Cardiac muscle cell (in vitro differentiated cells and primary cell): ENCODE measurements at regions not wholly inside any gene's neighbourhood (a gene's known extent, or its start where the extent isn't known, plus 50 kb on each side); places are given as distances from the start of the nearest gene placed in this dataset.

ENCODE experiments used
- DNase-seq, 2 donors: peaks; one replicate each; pipeline versions ENCODE4 v3.0.0 to v3.0.0-alpha.2; 2010 to 2017; ENCODE audit warnings: low read depth in 1 of 2, low spot score in 1 of 2
- H3K27ac ChIP-seq: fragments of 200-600 bp; sonication (generic); 2 replicates; pipeline ENCODE4 v1.5.1; 2016
- H3K27me3 ChIP-seq: fragments of 200-600 bp; sonication (generic); 2 replicates; pipeline ENCODE4 v1.6.0; 2016; ENCODE audit warnings: control low read depth
- H3K36me3 ChIP-seq: fragments of 200-600 bp; sonication (generic); 2 replicates; pipeline ENCODE4 v1.5.1; 2016; ENCODE audit warnings: control low read depth
- H3K4me1 ChIP-seq: fragments of 200-600 bp; sonication (generic); 2 replicates; pipeline ENCODE4 v1.8.1; 2017; ENCODE audit warnings: low read depth, mild to moderate bottlenecking, mixed run types
- H3K4me3 ChIP-seq: fragments of 200-600 bp; sonication (generic); 2 replicates; pipeline ENCODE4 v1.5.1; 2016; ENCODE audit warnings: mild to moderate bottlenecking
- H3K9me3 ChIP-seq: fragments of 200-600 bp; sonication (generic); 2 replicates; pipeline ENCODE4 v1.5.1; 2017; ENCODE audit warnings: low read depth, mild to moderate bottlenecking, control low read depth
- TF ChIP-seq, protein P1 (sequence below): IDR thresholded peaks from 2 replicates; pipeline ENCODE4 v1.5.1; 2012; ENCODE audit warnings: low read depth, mild to moderate bottlenecking, low read length

DNA sequence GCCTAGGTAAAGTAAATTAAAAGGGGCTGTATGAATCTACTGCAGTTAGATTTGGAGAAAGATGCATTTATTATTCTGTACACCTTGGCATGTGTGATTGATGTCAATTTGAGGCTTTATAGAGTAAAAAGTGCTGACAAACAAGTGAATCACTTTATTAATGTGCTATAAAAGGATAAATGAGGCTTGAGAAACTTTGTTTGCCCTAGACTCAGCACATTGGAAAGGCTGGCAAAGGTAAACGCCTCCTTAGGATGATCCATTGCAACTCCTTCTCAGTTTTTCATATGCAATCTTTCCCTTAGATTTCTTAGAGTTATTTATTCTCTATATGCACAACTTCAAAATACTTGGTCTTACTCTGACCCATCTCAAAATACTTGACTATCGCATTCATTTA lies 369.0 kb downstream of the HINT1 start:
- H3K4me1 ChIP-seq: no peaks in the 10 kb centered on the region

DNA sequence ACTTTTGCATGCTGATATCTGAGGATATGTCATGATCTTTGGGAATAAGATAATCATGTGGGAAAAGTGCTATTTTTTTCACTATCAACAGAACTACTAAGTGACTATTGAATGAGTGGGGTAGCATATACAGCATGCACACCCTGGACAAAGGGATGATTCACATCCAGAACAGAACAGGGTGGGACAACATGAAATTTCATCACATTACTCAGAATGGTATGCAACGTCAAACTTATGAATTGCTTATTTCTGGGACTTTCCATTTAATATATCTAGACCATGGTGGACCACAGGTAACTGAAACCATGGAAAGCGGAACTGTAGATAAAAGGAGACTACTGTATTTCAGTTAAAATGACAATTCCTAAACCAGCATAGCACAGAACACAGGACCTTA lies 370.0 kb downstream of the HINT1 start:
- DNase-seq: no peak
- Histone ChIP-seq H3K9me3 (no peaks in the 10 kb centered on the region), H3K4me1 (no peaks in the 10 kb centered on the region), H3K36me3 (no peaks in the 10 kb centered on the region), H3K4me3 (no peak overlapping the region), H3K27ac (no peak overlapping the region), H3K27me3 (no peaks in the 10 kb centered on the region)
- TF ChIP-seq, protein P1, sequence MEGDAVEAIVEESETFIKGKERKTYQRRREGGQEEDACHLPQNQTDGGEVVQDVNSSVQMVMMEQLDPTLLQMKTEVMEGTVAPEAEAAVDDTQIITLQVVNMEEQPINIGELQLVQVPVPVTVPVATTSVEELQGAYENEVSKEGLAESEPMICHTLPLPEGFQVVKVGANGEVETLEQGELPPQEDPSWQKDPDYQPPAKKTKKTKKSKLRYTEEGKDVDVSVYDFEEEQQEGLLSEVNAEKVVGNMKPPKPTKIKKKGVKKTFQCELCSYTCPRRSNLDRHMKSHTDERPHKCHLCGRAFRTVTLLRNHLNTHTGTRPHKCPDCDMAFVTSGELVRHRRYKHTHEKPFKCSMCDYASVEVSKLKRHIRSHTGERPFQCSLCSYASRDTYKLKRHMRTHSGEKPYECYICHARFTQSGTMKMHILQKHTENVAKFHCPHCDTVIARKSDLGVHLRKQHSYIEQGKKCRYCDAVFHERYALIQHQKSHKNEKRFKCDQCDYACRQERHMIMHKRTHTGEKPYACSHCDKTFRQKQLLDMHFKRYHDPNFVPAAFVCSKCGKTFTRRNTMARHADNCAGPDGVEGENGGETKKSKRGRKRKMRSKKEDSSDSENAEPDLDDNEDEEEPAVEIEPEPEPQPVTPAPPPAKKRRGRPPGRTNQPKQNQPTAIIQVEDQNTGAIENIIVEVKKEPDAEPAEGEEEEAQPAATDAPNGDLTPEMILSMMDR: no peak

More for the DNA sequence above, 369.0 kb downstream of the HINT1 start:
- no peak for DNase-seq
- H3K9me3 ChIP-seq: no peaks in the 10 kb centered on the region
- TF ChIP-seq, protein P1: no peak
- H3K27ac ChIP-seq: no peak overlapping the region
- no peaks in the 10 kb centered on the region for H3K27me3 ChIP-seq
- H3K36me3 ChIP-seq: no peaks in the 10 kb centered on the region
- H3K4me3 ChIP-seq: no peak overlapping the region

DNA sequence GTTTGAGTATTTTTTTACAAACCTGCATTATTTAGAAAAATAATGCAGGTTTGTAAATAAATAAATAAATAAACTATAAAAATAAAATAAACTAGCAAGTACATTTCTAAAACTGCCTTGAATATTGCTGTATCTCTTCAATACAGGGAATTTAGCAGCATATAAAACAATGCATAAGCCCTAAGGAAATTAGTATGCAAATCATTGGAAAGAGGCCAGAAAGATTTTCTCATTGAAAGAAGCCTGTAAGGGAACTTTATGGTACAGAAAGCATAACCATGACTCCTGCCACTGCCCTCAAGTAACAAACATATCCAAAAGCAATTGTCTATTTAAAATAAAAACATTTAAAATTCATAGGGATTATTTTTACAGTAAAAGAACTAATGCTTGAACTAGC lies 387.3 kb downstream of the HINT1 start:
- TF ChIP-seq, protein P1: no peak
- H3K4me3 ChIP-seq: no peak overlapping the region
- H3K4me1 ChIP-seq: no peaks in the 10 kb centered on the region
- H3K9me3 ChIP-seq: no peaks in the 10 kb centered on the region
- DNase-seq: no peak
- no peaks in the 10 kb centered on the region for H3K27me3 ChIP-seq
- no peaks in the 10 kb centered on the region for H3K36me3 ChIP-seq
- H3K27ac ChIP-seq: no peak overlapping the region

DNA sequence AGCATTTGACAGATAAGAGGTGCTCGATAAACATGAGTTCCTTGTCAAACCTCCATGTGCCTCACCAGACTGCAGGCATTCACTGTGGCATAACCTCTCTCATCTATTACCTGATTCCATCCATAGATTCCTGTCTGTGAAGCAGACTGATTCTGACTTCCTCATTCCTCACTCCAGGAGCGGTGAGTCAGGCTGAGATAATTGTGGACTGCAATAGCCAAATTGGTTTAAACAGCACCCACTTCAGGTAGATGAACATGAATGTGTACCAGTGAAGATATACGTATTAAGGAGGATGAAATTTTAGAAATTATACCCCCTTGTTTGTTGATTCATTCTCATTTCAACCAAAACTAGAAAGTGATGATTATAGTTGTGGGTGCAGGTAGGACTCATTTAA lies 391.2 kb downstream of the HINT1 start:
- no peaks in the 10 kb centered on the region for H3K4me1 ChIP-seq
- no peak for DNase-seq
- H3K36me3 ChIP-seq: no peaks in the 10 kb centered on the region
- H3K27ac ChIP-seq: no peak overlapping the region
- no peaks in the 10 kb centered on the region for H3K9me3 ChIP-seq
- H3K4me3 ChIP-seq: no peak overlapping the region
- H3K27me3 ChIP-seq: no peaks in the 10 kb centered on the region
- TF ChIP-seq, protein P1: no peak

DNA sequence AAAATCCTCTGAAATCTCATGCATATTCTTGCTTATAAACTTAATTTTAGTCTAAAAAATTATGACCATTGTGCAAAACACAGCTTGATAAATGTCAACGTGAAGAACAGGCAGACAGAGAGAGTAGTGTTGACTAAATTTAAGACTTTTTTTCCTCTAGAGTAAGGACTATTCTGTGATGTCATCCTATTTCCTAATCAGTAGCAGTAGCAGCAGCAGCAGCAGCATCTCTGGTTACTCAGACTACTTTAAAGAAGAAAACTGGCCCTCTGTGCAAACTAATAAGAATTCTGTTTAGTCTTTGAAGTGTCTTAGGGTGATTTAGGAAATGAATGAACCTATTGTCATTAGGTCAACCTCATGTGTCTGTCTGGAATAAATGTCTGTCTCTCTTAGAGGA lies 403.0 kb downstream of the HINT1 start:
- no peak overlapping the region for H3K27ac ChIP-seq
- no peaks in the 10 kb centered on the region for H3K27me3 ChIP-seq
- TF ChIP-seq, protein P1: no peak
- DNase-seq: peak in 1 of 2 donors; percentile 10
- H3K4me3 ChIP-seq: no peak overlapping the region
- no peaks in the 10 kb centered on the region for H3K9me3 ChIP-seq
- no peaks in the 10 kb centered on the region for H3K4me1 ChIP-seq
- no peaks in the 10 kb centered on the region for H3K36me3 ChIP-seq

DNA sequence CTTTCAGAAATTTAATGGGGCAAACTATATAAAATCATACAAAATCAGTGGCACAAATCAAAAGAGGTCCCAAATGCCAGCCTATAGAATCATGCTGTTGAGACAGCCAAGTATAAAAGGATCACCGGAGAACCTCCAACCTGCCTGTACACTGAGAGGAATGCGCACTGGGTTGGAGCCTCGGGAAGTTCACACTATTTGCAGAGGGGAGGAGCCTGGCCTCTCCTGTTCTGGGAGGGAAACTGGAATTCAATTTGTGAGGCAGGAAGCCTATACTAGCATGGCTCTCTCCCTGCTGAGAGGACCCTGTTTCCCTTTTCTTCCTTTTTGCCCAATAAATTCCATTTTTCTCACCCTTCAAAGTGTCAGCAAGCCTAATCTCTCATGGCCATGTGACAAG lies 406.0 kb downstream of the HINT1 start:
- Histone ChIP-seq H3K27me3 (no peaks in the 10 kb centered on the region), H3K9me3 (no peaks in the 10 kb centered on the region), H3K4me3 (no peak overlapping the region), H3K36me3 (no peaks in the 10 kb centered on the region), H3K4me1 (no peaks in the 10 kb centered on the region), H3K27ac (no peak overlapping the region)
- TF ChIP-seq, protein P1: no peak
- DNase-seq: peak; percentile 2 to 3
